ENCODE measurements at regions not wholly inside any gene's neighbourhood (a gene's known extent, or its start where the extent isn't known, plus 50 kb on each side); places are given as distances from the start of the nearest gene placed in this dataset.
"Not testable (repeated sequence)": the region's sequence is repeated elsewhere in the genome, so short reads cannot be mapped to it uniquely, and the experiment has no call there.

GRCh38 chr12:91721023-91721422 is 424.6 kb downstream of the BTG1 start:
- no peak for DNase-seq (ENCODE audit: unreplicated experiment)
- BruUV-seq (replicated peaks) = no TSS peak
- Mint-ChIP-seq H3K27me3 (ENCODE audit: insufficient read depth, unreplicated experiment) (no peaks in the 10 kb centered on the region), H3K36me3 (ENCODE audit: insufficient read depth, unreplicated experiment) (no peaks in the 10 kb centered on the region), H3K27ac (ENCODE audit: low read depth, unreplicated experiment) (peak overlapping the region; percentile 94), H3K4me1 (ENCODE audit: insufficient read depth, unreplicated experiment) (peaks cover 53% of the 10 kb centered on the region), H3K9me3 (ENCODE audit: unreplicated experiment) (peaks cover 9% of the 10 kb centered on the region), H3K4me3 (ENCODE audit: unreplicated experiment) (no peak overlapping the region)
- ChIA-PET POLR2A (interaction anchor here (2.1 to 6.6 kb wide), 4 partner anchors 55 to 424 kb away, joined by 9 to 59 read pairs (median 27); partner anchors contain the start of gene BTG1), CTCF (interaction anchor here (1.0 kb wide), 2 partner anchors 13 to 56 kb away, joined by 3 to 4 read pairs; no protein-coding TSS in a partner anchor)
- TF ChIP-seq CTCF (IDR thresholded peaks at IDR 0.05; ENCODE audit: unreplicated experiment) = no peak
- intact Hi-C loops (cut with micrococcal nuclease) = no loop called here

- TF ChIP-seq CTCF (IDR thresholded peaks at IDR 0.05; ENCODE audit: unreplicated experiment) = no peak
- BruUV-seq (replicated peaks) = no TSS peak
- H3K4me1 Mint-ChIP-seq (ENCODE audit: insufficient read depth, unreplicated experiment) = peaks cover 59% of the 10 kb centered on the region
- H3K27me3 Mint-ChIP-seq (ENCODE audit: insufficient read depth, unreplicated experiment) = no peaks in the 10 kb centered on the region
- ChIA-PET POLR2A (interaction anchor here (0.5 to 6.6 kb wide), 21 partner anchors 13 to 530 kb away, joined by 3 to 59 read pairs (median 4); partner anchors contain the start of gene BTG1), CTCF (interaction anchor here (0.6 to 1.2 kb wide), 2 partner anchors 95 to 258 kb away, joined by 3 read pairs; no protein-coding TSS in a partner anchor)
- intact Hi-C loops (cut with micrococcal nuclease) = no loop called here
- DNase-seq (ENCODE audit: unreplicated experiment) = peak; percentile 16
- peak overlapping the region; percentile 21 for H3K4me3 Mint-ChIP-seq (ENCODE audit: unreplicated experiment)
- H3K27ac Mint-ChIP-seq (ENCODE audit: low read depth, unreplicated experiment) = peak overlapping the region; percentile 94
- H3K9me3 Mint-ChIP-seq (ENCODE audit: unreplicated experiment) = peaks cover 16% of the 10 kb centered on the region
- no peaks in the 10 kb centered on the region for H3K36me3 Mint-ChIP-seq (ENCODE audit: insufficient read depth, unreplicated experiment)
These were observed 427.3 kb downstream of the BTG1 start for GRCh38 chr12:91718326-91718725.

DNA sequence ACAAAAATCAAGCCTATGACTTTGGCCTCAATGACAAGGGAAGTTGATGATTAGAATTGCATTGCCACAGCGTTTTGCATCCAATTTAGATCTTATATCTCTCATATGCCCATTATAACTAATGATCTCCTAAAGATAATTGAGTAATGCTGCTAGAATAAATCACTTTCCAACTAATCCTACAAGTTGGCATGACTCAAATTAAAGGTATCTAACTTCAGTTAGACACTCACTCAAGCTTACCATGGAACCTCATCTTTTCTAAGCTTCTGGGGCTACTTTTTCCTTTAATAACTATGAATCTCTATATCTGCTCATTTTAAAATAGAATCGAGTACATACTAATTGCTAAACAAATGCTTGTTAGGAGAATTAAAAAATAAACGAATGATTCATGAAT is 427.8 kb downstream of the BTG1 start:
- TF ChIP-seq CTCF (IDR thresholded peaks at IDR 0.05; ENCODE audit: unreplicated experiment) = no peak

DNA sequence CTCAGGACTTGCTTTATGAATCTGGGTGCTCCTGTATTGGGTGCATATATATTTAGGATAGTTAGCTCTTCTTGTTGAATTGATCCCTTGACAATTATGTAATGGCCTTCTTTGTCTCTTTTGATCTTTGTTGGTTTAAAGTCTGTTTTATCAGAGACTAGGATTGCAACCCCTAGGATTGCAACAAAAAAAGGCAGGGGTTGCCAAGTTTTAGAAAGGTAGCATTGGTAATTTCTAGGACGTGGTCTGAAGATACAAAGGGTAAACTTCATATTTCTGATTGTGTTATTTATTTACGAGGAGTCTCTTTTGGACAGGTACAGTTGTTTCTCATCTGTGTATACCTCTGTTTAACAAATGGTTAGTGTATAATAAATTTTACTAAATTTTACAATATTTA is 433.7 kb downstream of the BTG1 start:
- POLR2A ChIA-PET = not testable (repeated sequence)

More for the DNA sequence above, 427.8 kb downstream of the BTG1 start:
- Mint-ChIP-seq H3K27me3 (ENCODE audit: insufficient read depth, unreplicated experiment) (no peaks in the 10 kb centered on the region), H3K36me3 (ENCODE audit: insufficient read depth, unreplicated experiment) (no peaks in the 10 kb centered on the region), H3K9me3 (ENCODE audit: unreplicated experiment) (peaks cover 21% of the 10 kb centered on the region), H3K27ac (ENCODE audit: low read depth, unreplicated experiment) (peak overlapping the region; percentile 94), H3K4me1 (ENCODE audit: insufficient read depth, unreplicated experiment) (peaks cover 54% of the 10 kb centered on the region), H3K4me3 (ENCODE audit: unreplicated experiment) (peak overlapping the region; percentile 21)
- ChIA-PET POLR2A (interaction anchor here (0.5 to 6.6 kb wide), 18 partner anchors 10 to 531 kb away, joined by 3 to 59 read pairs (median 6); partner anchors contain the start of gene BTG1), CTCF (interaction anchor here (0.6 to 2.0 kb wide), 4 partner anchors 65 to 257 kb away, joined by 3 to 5 read pairs (median 4); no protein-coding TSS in a partner anchor)
- BruUV-seq (replicated peaks) = no TSS peak
- intact Hi-C loops (cut with micrococcal nuclease) = no loop called here
- no peak for DNase-seq (ENCODE audit: unreplicated experiment)

More for the DNA sequence above, 433.7 kb downstream of the BTG1 start:
- H3K4me3 Mint-ChIP-seq (ENCODE audit: unreplicated experiment); BruUV-seq (replicated peaks); H3K27me3 Mint-ChIP-seq (ENCODE audit: insufficient read depth, unreplicated experiment); H3K27ac Mint-ChIP-seq (ENCODE audit: low read depth, unreplicated experiment); DNase-seq (ENCODE audit: unreplicated experiment); intact Hi-C loops (cut with micrococcal nuclease); H3K36me3 Mint-ChIP-seq (ENCODE audit: insufficient read depth, unreplicated experiment): not testable (repeated sequence)
- CTCF ChIA-PET = interaction anchor here (1.0 kb wide), 1 partner anchor 134 kb away, joined by 3 read pairs; no protein-coding TSS in a partner anchor
- Mint-ChIP-seq H3K9me3 (ENCODE audit: unreplicated experiment) (peaks cover 13% of the 10 kb centered on the region), H3K4me1 (ENCODE audit: insufficient read depth, unreplicated experiment) (peaks cover 18% of the 10 kb centered on the region)

Measured in MCF 10A (cell line).